ENCODE measurements at regions not wholly inside any gene's neighbourhood (a gene's known extent, or its start where the extent isn't known, plus 50 kb on each side); places are given as distances from the start of the nearest gene placed in this dataset.
"Not testable (repeated sequence)": the region's sequence is repeated elsewhere in the genome, so short reads cannot be mapped to it uniquely, and the experiment has no call there.

GRCh38 chr10:65065278-65065677 lies 1544.1 kb downstream of the REEP3 start:
- FAIRE-seq = no peak

- no peak for FAIRE-seq
Observed at GRCh38 chr10:65083222-65083621, 1562.0 kb downstream of the REEP3 start.

- no peak for FAIRE-seq
Observed at GRCh38 chr10:65090991-65091390, 1569.8 kb downstream of the REEP3 start.

- no peak for FAIRE-seq
Observed at GRCh38 chr10:65100146-65100545, 1578.9 kb downstream of the REEP3 start.

- not testable (repeated sequence) for FAIRE-seq
Observed at GRCh38 chr10:65100881-65101280, 1579.7 kb downstream of the REEP3 start.

GRCh38 chr10:65110009-65110408 lies 1588.8 kb downstream of the REEP3 start:
- FAIRE-seq = no peak

- FAIRE-seq = not testable (repeated sequence)
Observed at GRCh38 chr10:65111059-65111458, 1589.9 kb downstream of the REEP3 start.

- FAIRE-seq = no peak
Observed at GRCh38 chr10:65112573-65112972, 1591.4 kb downstream of the REEP3 start.

- no peak for FAIRE-seq
Observed at GRCh38 chr10:65123120-65123519, 1601.9 kb downstream of the REEP3 start.

GRCh38 chr10:65125212-65125611 lies 1604.0 kb downstream of the REEP3 start:
- FAIRE-seq = no peak

GRCh38 chr10:65126288-65126687 lies 1605.1 kb downstream of the REEP3 start:
- no peak for FAIRE-seq

- FAIRE-seq = no peak
Observed at GRCh38 chr10:65128277-65128676, 1607.1 kb downstream of the REEP3 start.

- no peak for FAIRE-seq
Observed at GRCh38 chr10:65130162-65130758, 1609.1 kb downstream of the REEP3 start.

- no peak for FAIRE-seq
Observed at GRCh38 chr10:65133652-65134051, 1612.5 kb downstream of the REEP3 start.

- no peak for FAIRE-seq
Observed at GRCh38 chr10:65135508-65135907, 1614.3 kb downstream of the REEP3 start.

- no peak for FAIRE-seq
Observed at GRCh38 chr10:65142641-65143435, 1621.6 kb downstream of the REEP3 start.

GRCh38 chr10:65143723-65144122 lies 1622.5 kb downstream of the REEP3 start:
- FAIRE-seq = no peak

- no peak for FAIRE-seq
Observed at GRCh38 chr10:65149878-65150277, 1628.7 kb downstream of the REEP3 start.

GRCh38 chr10:65166272-65166671 lies 1645.1 kb downstream of the REEP3 start:
- no peak for FAIRE-seq

GRCh38 chr10:65172249-65172648 lies 1651.0 kb downstream of the REEP3 start:
- no peak for FAIRE-seq

- FAIRE-seq = no peak
Observed at GRCh38 chr10:65176994-65177393, 1655.8 kb downstream of the REEP3 start.

GRCh38 chr10:65183236-65183635 lies 1662.0 kb downstream of the REEP3 start:
- no peak for FAIRE-seq

GRCh38 chr10:65186668-65187067 lies 1665.5 kb downstream of the REEP3 start:
- FAIRE-seq = not testable (repeated sequence)

GRCh38 chr10:65194126-65194525 lies 1672.9 kb downstream of the REEP3 start:
- no peak for FAIRE-seq

All from colon (tissue), 2 donors.